Activated CD8-positive, alpha-beta memory T cell treated with anti-CD3 and anti-CD28 coated beads, Interleukin-2, amount 10 ng/mL, durations not matched to agents 7 days and 5 days (primary cell): ENCODE measurements at regions not wholly inside any gene's neighbourhood (a gene's known extent, or its start where the extent isn't known, plus 50 kb on each side); places are given as distances from the start of the nearest gene placed in this dataset.

Experiments used
- ATAC-seq: fragments of 150-1000 bp; cut with Tn5 transposase; one replicate; pipeline ENCODE4 v1.10.0; 2021; ENCODE audit warnings: moderate library complexity
- CTCF ChIA-PET: fragments of 350-600 bp; sonication (Branson Sonifier 250); formaldehyde crosslinking; loops from one replicate; lab custom pipeline; 2021; ENCODE audit warnings: antibody characterized with exemption; lab: Charles Lee
- DNase-seq: peaks from one replicate; pipeline ENCODE4 v3.0.0-alpha.2; 2020
- H3K27ac Mint-ChIP-seq: one replicate; pipeline ENCODE4 v1.8.0; 2021; ENCODE audit warnings: mild to moderate bottlenecking, mixed read lengths
- H3K27me3 Mint-ChIP-seq: one replicate; pipeline ENCODE4 v1.8.0; 2021; ENCODE audit warnings: mixed read lengths
- H3K36me3 Mint-ChIP-seq: one replicate; pipeline ENCODE4 v1.8.0; 2021; ENCODE audit warnings: mild to moderate bottlenecking, mixed read lengths
- H3K4me1 Mint-ChIP-seq: one replicate; pipeline ENCODE4 v1.8.0; 2021; ENCODE audit warnings: mixed read lengths
- H3K4me3 Mint-ChIP-seq: one replicate; pipeline ENCODE4 v1.8.0; 2021; ENCODE audit warnings: mild to moderate bottlenecking, moderate library complexity, mixed read lengths
- H3K9me3 Mint-ChIP-seq: one replicate; pipeline ENCODE4 v1.8.0; 2022; ENCODE audit warnings: low read depth, mixed read lengths

- DNase-seq (no peak), ATAC-seq (no peak)
- H3K36me3 Mint-ChIP-seq = no peaks in the 10 kb centered on the region
- H3K9me3 Mint-ChIP-seq = no peaks in the 10 kb centered on the region
- CTCF ChIA-PET = no interaction called here
- H3K27ac Mint-ChIP-seq = no peak overlapping the region
- peaks cover 12% of the 10 kb centered on the region for H3K4me1 Mint-ChIP-seq
- no peak overlapping the region for H3K4me3 Mint-ChIP-seq
- peaks cover 50% of the 10 kb centered on the region for H3K27me3 Mint-ChIP-seq
Measured at GRCh38 chr2:176488431-176488830, 219.2 kb downstream of the MTX2 start.

GRCh38 chr2:176490061-176490861 is 221.0 kb downstream of the MTX2 start:
- CTCF ChIA-PET = interaction anchor here (2.0 kb wide), 1 partner anchor 35 kb away, joined by 7 read pairs; no protein-coding TSS in a partner anchor
- no peaks in the 10 kb centered on the region for H3K9me3 Mint-ChIP-seq

GRCh38 chr2:176491172-176491904 is 222.1 kb downstream of the MTX2 start:
- Mint-ChIP-seq H3K36me3 (no peaks in the 10 kb centered on the region), H3K27ac (no peak overlapping the region), H3K4me3 (no peak overlapping the region), H3K27me3 (peaks cover 70% of the 10 kb centered on the region), H3K9me3 (no peaks in the 10 kb centered on the region), H3K4me1 (peaks cover 12% of the 10 kb centered on the region)
- CTCF ChIA-PET = interaction anchor here (2.0 kb wide), 1 partner anchor 36 kb away, joined by 7 read pairs; no protein-coding TSS in a partner anchor
- DNase-seq (peak; percentile 70), ATAC-seq (peak; percentile 95)

More at GRCh38 chr2:176490061-176490861, 221.0 kb downstream of the MTX2 start:
- DNase-seq (no peak), ATAC-seq (no peak)
- Mint-ChIP-seq H3K4me3 (no peak overlapping the region), H3K36me3 (no peaks in the 10 kb centered on the region), H3K27ac (no peak overlapping the region), H3K4me1 (peaks cover 12% of the 10 kb centered on the region), H3K27me3 (peaks cover 67% of the 10 kb centered on the region)

GRCh38 chr2:176492583-176492982 is 223.3 kb downstream of the MTX2 start:
- H3K27me3 Mint-ChIP-seq = peaks cover 58% of the 10 kb centered on the region

GRCh38 chr2:176493226-176493825 is 224.1 kb downstream of the MTX2 start:
- Mint-ChIP-seq H3K27ac (no peak overlapping the region), H3K36me3 (no peaks in the 10 kb centered on the region), H3K27me3 (peaks cover 54% of the 10 kb centered on the region), H3K4me1 (peaks cover 15% of the 10 kb centered on the region), H3K9me3 (no peaks in the 10 kb centered on the region), H3K4me3 (no peak overlapping the region)
- no peak for DNase-seq
- CTCF ChIA-PET = interaction anchor here (0.9 kb wide), 1 partner anchor 10 kb away, joined by 3 read pairs; no protein-coding TSS in a partner anchor
- no peak for ATAC-seq

More at GRCh38 chr2:176492583-176492982, 223.3 kb downstream of the MTX2 start:
- no peak for DNase-seq
- CTCF ChIA-PET = no interaction called here
- no peaks in the 10 kb centered on the region for H3K9me3 Mint-ChIP-seq
- peaks cover 15% of the 10 kb centered on the region for H3K4me1 Mint-ChIP-seq
- no peak for ATAC-seq
- no peaks in the 10 kb centered on the region for H3K36me3 Mint-ChIP-seq
- no peak overlapping the region for H3K27ac Mint-ChIP-seq
- no peak overlapping the region for H3K4me3 Mint-ChIP-seq

- ATAC-seq = no peak
- Mint-ChIP-seq H3K4me1 (peaks cover 15% of the 10 kb centered on the region), H3K36me3 (no peaks in the 10 kb centered on the region), H3K9me3 (no peaks in the 10 kb centered on the region), H3K4me3 (no peak overlapping the region), H3K27ac (no peak overlapping the region), H3K27me3 (peaks cover 52% of the 10 kb centered on the region)
- CTCF ChIA-PET = interaction anchor here (0.9 kb wide), 1 partner anchor 10 kb away, joined by 3 read pairs; no protein-coding TSS in a partner anchor
- no peak for DNase-seq
Measured at GRCh38 chr2:176493909-176494308, 224.7 kb downstream of the MTX2 start.

GRCh38 chr2:176494949-176495353 is 225.7 kb downstream of the MTX2 start:
- Mint-ChIP-seq H3K9me3 (no peaks in the 10 kb centered on the region), H3K27me3 (peaks cover 52% of the 10 kb centered on the region), H3K27ac (no peak overlapping the region), H3K4me1 (peaks cover 15% of the 10 kb centered on the region), H3K4me3 (no peak overlapping the region), H3K36me3 (no peaks in the 10 kb centered on the region)
- ATAC-seq (no peak), DNase-seq (no peak)
- CTCF ChIA-PET = interaction anchor here (1.2 kb wide), 1 partner anchor 12 kb away, joined by 4 read pairs; no protein-coding TSS in a partner anchor

GRCh38 chr2:176495826-176496225 is 226.6 kb downstream of the MTX2 start:
- H3K9me3 Mint-ChIP-seq = no peaks in the 10 kb centered on the region
- peaks cover 55% of the 10 kb centered on the region for H3K27me3 Mint-ChIP-seq
- CTCF ChIA-PET = interaction anchor here (1.3 kb wide), 1 partner anchor 41 kb away, joined by 6 read pairs; no protein-coding TSS in a partner anchor
- no peak for DNase-seq
- no peak for ATAC-seq
- H3K4me3 Mint-ChIP-seq = no peak overlapping the region
- H3K4me1 Mint-ChIP-seq = peaks cover 13% of the 10 kb centered on the region
- H3K36me3 Mint-ChIP-seq = no peaks in the 10 kb centered on the region
- H3K27ac Mint-ChIP-seq = no peak overlapping the region

- H3K9me3 Mint-ChIP-seq = no peaks in the 10 kb centered on the region
- CTCF ChIA-PET = interaction anchor here (1.3 kb wide), 1 partner anchor 42 kb away, joined by 6 read pairs; no protein-coding TSS in a partner anchor
- H3K27me3 Mint-ChIP-seq = peaks cover 59% of the 10 kb centered on the region
- ATAC-seq = no peak
- H3K4me3 Mint-ChIP-seq = no peak overlapping the region
- DNase-seq = no peak
- peaks cover 4% of the 10 kb centered on the region for H3K4me1 Mint-ChIP-seq
- no peaks in the 10 kb centered on the region for H3K36me3 Mint-ChIP-seq
- H3K27ac Mint-ChIP-seq = no peak overlapping the region
Measured at GRCh38 chr2:176496761-176497160, 227.5 kb downstream of the MTX2 start.

GRCh38 chr2:176500901-176501300 is 231.7 kb downstream of the MTX2 start:
- H3K4me1 Mint-ChIP-seq = peaks cover 3% of the 10 kb centered on the region
- ATAC-seq = no peak
- DNase-seq = no peak
- no peaks in the 10 kb centered on the region for H3K36me3 Mint-ChIP-seq
- no peak overlapping the region for H3K4me3 Mint-ChIP-seq
- peaks cover 52% of the 10 kb centered on the region for H3K27me3 Mint-ChIP-seq
- no peaks in the 10 kb centered on the region for H3K9me3 Mint-ChIP-seq
- H3K27ac Mint-ChIP-seq = no peak overlapping the region
- CTCF ChIA-PET = no interaction called here

- Mint-ChIP-seq H3K4me3 (no peak overlapping the region), H3K27ac (no peak overlapping the region), H3K9me3 (no peaks in the 10 kb centered on the region), H3K36me3 (no peaks in the 10 kb centered on the region), H3K27me3 (peaks cover 53% of the 10 kb centered on the region), H3K4me1 (peaks cover 3% of the 10 kb centered on the region)
- DNase-seq = no peak
- CTCF ChIA-PET = no interaction called here
- ATAC-seq = no peak
Measured at GRCh38 chr2:176501617-176502016, 232.4 kb downstream of the MTX2 start.

- H3K27ac Mint-ChIP-seq = no peak overlapping the region
- ATAC-seq (no peak), DNase-seq (no peak)
- CTCF ChIA-PET = no interaction called here
- H3K36me3 Mint-ChIP-seq = no peaks in the 10 kb centered on the region
- peaks cover 3% of the 10 kb centered on the region for H3K4me1 Mint-ChIP-seq
- no peak overlapping the region for H3K4me3 Mint-ChIP-seq
- no peaks in the 10 kb centered on the region for H3K9me3 Mint-ChIP-seq
- H3K27me3 Mint-ChIP-seq = peaks cover 53% of the 10 kb centered on the region
Measured at GRCh38 chr2:176502619-176503018, 233.4 kb downstream of the MTX2 start.

GRCh38 chr2:176503776-176504175 is 234.5 kb downstream of the MTX2 start:
- CTCF ChIA-PET = interaction anchor here (1.3 kb wide), 1 partner anchor 49 kb away, joined by 3 read pairs; no protein-coding TSS in a partner anchor
- Mint-ChIP-seq H3K4me3 (no peak overlapping the region), H3K27me3 (peaks cover 47% of the 10 kb centered on the region), H3K27ac (no peak overlapping the region), H3K36me3 (no peaks in the 10 kb centered on the region), H3K9me3 (no peaks in the 10 kb centered on the region), H3K4me1 (peaks cover 14% of the 10 kb centered on the region)
- DNase-seq = no peak
- no peak for ATAC-seq
